Erythroblast (primary cell): ENCODE measurements at regions not wholly inside any gene's neighbourhood (a gene's known extent, or its start where the extent isn't known, plus 50 kb on each side); places are given as distances from the start of the nearest gene placed in this dataset.

ENCODE experiments used
- GATA1 ChIP-seq: IDR thresholded peaks from 2 replicates; pipeline ENCODE4 v1.6.1; 2011; ENCODE audit warnings: low read depth, mild to moderate bottlenecking, control low read depth, low read length, moderate library complexity
- POLR2A ChIP-seq: IDR thresholded peaks from 2 replicates; pipeline ENCODE4 v1.6.1; 2011; ENCODE audit warnings: mild to moderate bottlenecking, low read length

DNA sequence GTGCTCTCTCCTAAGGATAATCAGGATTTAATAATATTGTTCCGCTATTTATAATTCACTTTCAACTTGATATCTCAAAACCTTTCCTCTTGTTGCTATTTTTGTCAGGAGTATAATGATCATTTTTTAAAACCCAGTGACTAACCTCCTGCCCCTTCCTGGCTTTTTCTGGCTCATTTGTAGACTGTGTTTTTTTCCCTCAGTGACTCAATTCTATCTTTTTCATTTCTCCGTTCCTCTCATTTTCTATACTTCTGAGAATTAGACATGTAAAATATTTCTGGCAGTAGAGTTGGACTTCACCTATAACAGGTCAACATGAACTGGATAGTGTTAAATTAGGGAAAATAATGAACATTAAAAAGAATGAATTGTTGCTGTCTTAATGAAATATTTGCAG lies 490.7 kb downstream of the EDEM1 start:
- TF ChIP-seq POLR2A (no peak), GATA1 (no peak)
